Astrocyte (in vitro differentiated cells and primary cell): ENCODE measurements at regions not wholly inside any gene's neighbourhood (a gene's known extent, or its start where the extent isn't known, plus 50 kb on each side); places are given as distances from the start of the nearest gene placed in this dataset.

ENCODE experiments used
- DNase-seq: peaks from one replicate; pipeline ENCODE4 v3.0.0-alpha.2; 2010; ENCODE audit warnings: low read depth
- FAIRE-seq: peaks from 2 replicates; lab custom pipeline; 2011; peaks lifted over from hg19 to GRCh38; lab: Jason Lieb, UNC
- H2AFZ ChIP-seq: 2 replicates; pipeline ENCODE4 v1.6.0; 2012; ENCODE audit warnings: low read depth, low read length, inconsistent platforms
- H3K27ac ChIP-seq: 2 replicates; pipeline ENCODE4 v1.5.1; 2011; ENCODE audit warnings: low read depth, low read length, inconsistent platforms
- H3K27me3 ChIP-seq: 2 replicates; pipeline ENCODE4 v1.6.0; 2011; ENCODE audit warnings: low read length, inconsistent platforms; ENCODE audit not compliant: insufficient read depth
- H3K36me3 ChIP-seq: 2 replicates; pipeline ENCODE4 v1.5.1; 2011; ENCODE audit warnings: low read length, inconsistent platforms; ENCODE audit not compliant: insufficient read depth
- H3K4me1 ChIP-seq: 2 replicates; pipeline ENCODE4 v1.5.1; 2011; ENCODE audit warnings: low read length, inconsistent platforms; ENCODE audit not compliant: insufficient read depth
- H3K4me2 ChIP-seq: 2 replicates; pipeline ENCODE4 v1.6.0; 2012; ENCODE audit warnings: low read length, inconsistent platforms
- H3K4me3 ChIP-seq: 2 replicates; pipeline ENCODE4 v1.5.1; 2011; ENCODE audit warnings: low read depth, mild to moderate bottlenecking, low read length, inconsistent platforms; ENCODE audit not compliant: insufficient read depth
- H3K79me2 ChIP-seq: 2 replicates; pipeline ENCODE4 v1.6.0; 2012; ENCODE audit warnings: mild to moderate bottlenecking, low read length, inconsistent platforms; ENCODE audit not compliant: insufficient read depth
- H3K9ac ChIP-seq: 2 replicates; pipeline ENCODE4 v1.6.0; 2012; ENCODE audit warnings: mild to moderate bottlenecking, low read length, inconsistent platforms
- H3K9me3 ChIP-seq: 2 replicates; pipeline ENCODE4 v1.5.1; 2012; ENCODE audit warnings: low read depth, mild to moderate bottlenecking, low read length, inconsistent platforms; ENCODE audit not compliant: insufficient read depth
- H4K20me1 ChIP-seq: 2 replicates; pipeline ENCODE4 v1.6.0; 2012; ENCODE audit warnings: low read length, inconsistent platforms; ENCODE audit not compliant: insufficient read depth
- H3K27ac Mint-ChIP-seq: one replicate; pipeline ENCODE4 v1.8.0; 2021; ENCODE audit warnings: mild to moderate bottlenecking, mixed read lengths; ENCODE audit not compliant: unreplicated experiment
- H3K27me3 Mint-ChIP-seq: one replicate; pipeline ENCODE4 v1.8.0; 2021; ENCODE audit warnings: low read depth, mixed read lengths; ENCODE audit not compliant: unreplicated experiment
- H3K36me3 Mint-ChIP-seq: one replicate; pipeline ENCODE4 v1.8.0; 2021; ENCODE audit warnings: low read depth, mixed read lengths; ENCODE audit not compliant: unreplicated experiment
- H3K4me1 Mint-ChIP-seq: one replicate; pipeline ENCODE4 v1.8.0; 2021; ENCODE audit warnings: low read depth, mixed read lengths; ENCODE audit not compliant: unreplicated experiment
- H3K4me3 Mint-ChIP-seq: one replicate; pipeline ENCODE4 v1.8.0; 2021; ENCODE audit warnings: mild to moderate bottlenecking, moderate library complexity, mixed read lengths; ENCODE audit not compliant: unreplicated experiment
- H3K9me3 Mint-ChIP-seq: one replicate; pipeline ENCODE4 v1.8.0; 2021; ENCODE audit warnings: mild to moderate bottlenecking, mixed read lengths; ENCODE audit not compliant: unreplicated experiment
- EZH2 ChIP-seq: IDR thresholded peaks from 2 replicates; pipeline ENCODE4 v1.6.1; 2012; ENCODE audit warnings: mild to moderate bottlenecking, low read length, inconsistent platforms; ENCODE audit not compliant: insufficient read depth
- TF ChIP-seq, protein P1 (sequence below): IDR thresholded peaks from 2 replicates; pipeline ENCODE4 v1.5.1; 2011; ENCODE audit warnings: low read depth, mild to moderate bottlenecking, inconsistent platforms, low read length, moderate library complexity; ENCODE audit not compliant: insufficient read depth

- Histone ChIP-seq H3K9me3 (no peaks in the 10 kb centered on the region), H3K4me1 (no peaks in the 10 kb centered on the region), H3K36me3 (no peaks in the 10 kb centered on the region), H3K9ac (no peak overlapping the region), H3K4me3 (no peak overlapping the region), H3K27ac (no peak overlapping the region), H4K20me1 (no peaks in the 10 kb centered on the region), H3K27me3 (no peaks in the 10 kb centered on the region), H3K79me2 (no peaks in the 10 kb centered on the region), H2AFZ (no peak overlapping the region), H3K4me2 (no peak overlapping the region)
- Mint-ChIP-seq H3K27me3 (no peaks in the 10 kb centered on the region), H3K27ac (no peak overlapping the region), H3K9me3 (no peaks in the 10 kb centered on the region), H3K36me3 (no peaks in the 10 kb centered on the region), H3K4me3 (no peak overlapping the region), H3K4me1 (no peaks in the 10 kb centered on the region)
- DNase-seq: no peak
- FAIRE-seq: no peak
- TF ChIP-seq, protein P1, sequence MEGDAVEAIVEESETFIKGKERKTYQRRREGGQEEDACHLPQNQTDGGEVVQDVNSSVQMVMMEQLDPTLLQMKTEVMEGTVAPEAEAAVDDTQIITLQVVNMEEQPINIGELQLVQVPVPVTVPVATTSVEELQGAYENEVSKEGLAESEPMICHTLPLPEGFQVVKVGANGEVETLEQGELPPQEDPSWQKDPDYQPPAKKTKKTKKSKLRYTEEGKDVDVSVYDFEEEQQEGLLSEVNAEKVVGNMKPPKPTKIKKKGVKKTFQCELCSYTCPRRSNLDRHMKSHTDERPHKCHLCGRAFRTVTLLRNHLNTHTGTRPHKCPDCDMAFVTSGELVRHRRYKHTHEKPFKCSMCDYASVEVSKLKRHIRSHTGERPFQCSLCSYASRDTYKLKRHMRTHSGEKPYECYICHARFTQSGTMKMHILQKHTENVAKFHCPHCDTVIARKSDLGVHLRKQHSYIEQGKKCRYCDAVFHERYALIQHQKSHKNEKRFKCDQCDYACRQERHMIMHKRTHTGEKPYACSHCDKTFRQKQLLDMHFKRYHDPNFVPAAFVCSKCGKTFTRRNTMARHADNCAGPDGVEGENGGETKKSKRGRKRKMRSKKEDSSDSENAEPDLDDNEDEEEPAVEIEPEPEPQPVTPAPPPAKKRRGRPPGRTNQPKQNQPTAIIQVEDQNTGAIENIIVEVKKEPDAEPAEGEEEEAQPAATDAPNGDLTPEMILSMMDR: no peak
Observed at GRCh38 chr13:105506463-105506862, 1029.0 kb downstream of the EFNB2 start.

DNA sequence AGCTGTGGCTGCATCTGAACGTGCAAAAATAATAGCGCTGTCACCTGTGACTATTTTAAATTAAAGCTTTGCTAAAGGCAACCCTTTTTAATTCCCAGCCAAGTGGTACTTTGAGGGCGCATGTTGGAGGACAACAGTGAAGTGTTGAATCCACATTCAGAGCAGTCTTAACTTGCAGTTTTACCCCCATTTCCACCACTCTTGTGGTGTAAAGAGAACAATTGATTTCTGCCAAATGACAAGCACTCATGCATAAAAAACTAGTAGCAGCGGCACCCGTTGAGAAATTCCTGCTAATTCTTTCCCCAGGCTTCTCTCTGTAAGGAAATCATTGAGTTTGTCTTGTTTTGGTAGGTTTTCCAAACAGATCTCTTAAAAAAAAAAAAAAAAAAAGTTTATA lies 1033.3 kb downstream of the EFNB2 start:
- TF ChIP-seq, protein P1: no peak
- no peak for TF ChIP-seq EZH2
- no peak overlapping the region for H3K4me3 ChIP-seq
- H3K36me3 ChIP-seq: no peaks in the 10 kb centered on the region
- H3K4me2 ChIP-seq: no peak overlapping the region
- H3K9me3 ChIP-seq: no peaks in the 10 kb centered on the region
- FAIRE-seq (no peak), DNase-seq (no peak)
- no peaks in the 10 kb centered on the region for H3K4me1 ChIP-seq
- H3K36me3 Mint-ChIP-seq: no peaks in the 10 kb centered on the region
- no peak overlapping the region for H3K27ac Mint-ChIP-seq
- no peaks in the 10 kb centered on the region for H3K27me3 ChIP-seq
- no peak overlapping the region for H2AFZ ChIP-seq
- no peak overlapping the region for H3K9ac ChIP-seq
- no peaks in the 10 kb centered on the region for H3K4me1 Mint-ChIP-seq
- no peaks in the 10 kb centered on the region for H3K79me2 ChIP-seq
- no peak overlapping the region for H3K4me3 Mint-ChIP-seq
- no peak overlapping the region for H3K27ac ChIP-seq
- no peaks in the 10 kb centered on the region for H3K9me3 Mint-ChIP-seq
- H3K27me3 Mint-ChIP-seq: no peaks in the 10 kb centered on the region
- no peaks in the 10 kb centered on the region for H4K20me1 ChIP-seq

- FAIRE-seq: no peak
- no peak overlapping the region for H3K4me3 ChIP-seq
Observed at GRCh38 chr13:105497597-105497996, 1037.9 kb downstream of the EFNB2 start.

More at GRCh38 chr13:105497597-105497996, 1037.9 kb downstream of the EFNB2 start:
- Histone ChIP-seq H3K9ac (no peak overlapping the region), H2AFZ (no peak overlapping the region), H3K27ac (no peak overlapping the region), H3K4me1 (no peaks in the 10 kb centered on the region), H3K4me2 (no peak overlapping the region), H4K20me1 (no peaks in the 10 kb centered on the region), H3K27me3 (no peaks in the 10 kb centered on the region), H3K36me3 (no peaks in the 10 kb centered on the region), H3K79me2 (no peaks in the 10 kb centered on the region), H3K9me3 (no peaks in the 10 kb centered on the region)
- Mint-ChIP-seq H3K4me1 (peaks cover 3% of the 10 kb centered on the region), H3K9me3 (no peaks in the 10 kb centered on the region), H3K4me3 (no peak overlapping the region), H3K27ac (no peak overlapping the region), H3K36me3 (no peaks in the 10 kb centered on the region), H3K27me3 (no peaks in the 10 kb centered on the region)
- TF ChIP-seq EZH2: no peak
- TF ChIP-seq, protein P1: no peak
- DNase-seq: no peak
